Brain microvascular endothelial cell (primary cell): ENCODE measurements at regions not wholly inside any gene's neighbourhood (a gene's known extent, or its start where the extent isn't known, plus 50 kb on each side); places are given as distances from the start of the nearest gene placed in this dataset.

Source experiments
- DNase-seq: peaks from one replicate; pipeline ENCODE4 v3.0.0-alpha.2; 2020
- H3K27ac ChIP-seq: fragments of 250-450 bp; sonication (Bioruptor Pico); 2 replicates; pipeline ENCODE4 v1.5.1; 2020; ENCODE audit warnings: mild to moderate bottlenecking, moderate library complexity
- H3K27me3 ChIP-seq: fragments of 250-450 bp; sonication (Bioruptor Pico); replicated peaks from 2 replicates; pipeline ENCODE4 v1.5.1; 2020; ENCODE audit warnings: mild to moderate bottlenecking
- H3K36me3 ChIP-seq: fragments of 250-450 bp; sonication (Bioruptor Pico); replicated peaks from 2 replicates; pipeline ENCODE4 v1.5.1; 2020; ENCODE audit warnings: mild to moderate bottlenecking
- H3K4me3 ChIP-seq: 2 replicates; pipeline ENCODE4 v1.5.1; 2011; ENCODE audit warnings: low read depth, mild to moderate bottlenecking, control low read depth, low read length, moderate library complexity
- CTCF ChIP-seq: IDR thresholded peaks from 2 replicates; pipeline ENCODE4 v1.5.1; 2011; ENCODE audit warnings: low read depth, mild to moderate bottlenecking, moderate library complexity, low read length, control low read depth, inconsistent platforms; ENCODE audit errors: missing control alignments
- in situ Hi-C: cut with HindIII; loops from 2 replicates; pipeline ENCODE4 v1.10.0; 2017; ENCODE audit warnings: low sequenced_read_pairs, low pct_ligation_motif_present

GRCh38 chr12:67926063-67926462 is 63.2 kb upstream of the IFNG-AS1 start:
- no peak overlapping the region for H3K4me3 ChIP-seq
- H3K36me3 ChIP-seq = no peaks in the 10 kb centered on the region
- no peak overlapping the region for H3K27ac ChIP-seq
- DNase-seq = no peak
- TF ChIP-seq CTCF = no peak
- no peaks in the 10 kb centered on the region for H3K27me3 ChIP-seq
- in situ Hi-C loops = no loop called here

GRCh38 chr12:67927324-67927723 is 61.9 kb upstream of the IFNG-AS1 start:
- Histone ChIP-seq H3K27ac (no peak overlapping the region), H3K27me3 (no peaks in the 10 kb centered on the region), H3K4me3 (no peak overlapping the region), H3K36me3 (no peaks in the 10 kb centered on the region)
- TF ChIP-seq CTCF = no peak
- in situ Hi-C loops = no loop called here
- no peak for DNase-seq

- H3K27ac ChIP-seq = no peak overlapping the region
- no peak for DNase-seq
- no peaks in the 10 kb centered on the region for H3K36me3 ChIP-seq
- TF ChIP-seq CTCF = no peak
- in situ Hi-C loops = no loop called here
- no peaks in the 10 kb centered on the region for H3K27me3 ChIP-seq
- H3K4me3 ChIP-seq = no peak overlapping the region
Measured at GRCh38 chr12:67927815-67928214, 61.4 kb upstream of the IFNG-AS1 start.

- in situ Hi-C loops = no loop called here
- no peak for TF ChIP-seq CTCF
- no peak for DNase-seq
- Histone ChIP-seq H3K27ac (no peak overlapping the region), H3K27me3 (no peaks in the 10 kb centered on the region), H3K36me3 (no peaks in the 10 kb centered on the region), H3K4me3 (no peak overlapping the region)
Measured at GRCh38 chr12:67928621-67929383, 60.4 kb upstream of the IFNG-AS1 start.

GRCh38 chr12:67929384-67929772 is 59.9 kb upstream of the IFNG-AS1 start:
- Histone ChIP-seq H3K36me3 (no peaks in the 10 kb centered on the region), H3K4me3 (no peak overlapping the region), H3K27ac (no peak overlapping the region), H3K27me3 (no peaks in the 10 kb centered on the region)
- DNase-seq = no peak
- in situ Hi-C loops = no loop called here
- TF ChIP-seq CTCF = no peak

GRCh38 chr12:67937822-67938221 is 51.4 kb upstream of the IFNG-AS1 start:
- no peak for TF ChIP-seq CTCF

More at GRCh38 chr12:67937822-67938221, 51.4 kb upstream of the IFNG-AS1 start:
- Histone ChIP-seq H3K36me3 (no peaks in the 10 kb centered on the region), H3K27me3 (no peaks in the 10 kb centered on the region), H3K27ac (no peak overlapping the region), H3K4me3 (no peak overlapping the region)
- no peak for DNase-seq
- in situ Hi-C loops = no loop called here
